Vagina (tissue), 2 donors: ENCODE measurements at regions not wholly inside any gene's neighbourhood (a gene's known extent, or its start where the extent isn't known, plus 50 kb on each side); places are given as distances from the start of the nearest gene placed in this dataset.

ENCODE experiments used
- DNase-seq, 2 donors: peaks; one replicate each; pipeline ENCODE4 v3.0.0-alpha.2; 2017; ENCODE audit errors: extremely low spot score in 2 of 2
- H3K27ac ChIP-seq: fragments of 200-600 bp; sonication (generic); one replicate; pipeline ENCODE4 v1.5.1; 2019
- H3K27me3 ChIP-seq: fragments of 200-600 bp; sonication (generic); one replicate; pipeline ENCODE4 v1.5.1; 2019
- H3K36me3 ChIP-seq, 2 donors: fragments of 200-600 bp; sonication (generic); one replicate each; pipeline ENCODE4 v1.5.1; 2017 to 2019
- H3K4me1 ChIP-seq: fragments of 200-600 bp; sonication (generic); one replicate; pipeline ENCODE4 v1.5.1; 2019
- H3K4me3 ChIP-seq, 2 donors: fragments of 200-600 bp; sonication (generic); 1 replicate in 1 of 2; 2 replicates in 1 of 2; pipeline ENCODE4 v1.5.1; 2016 to 2019
- H3K9me3 ChIP-seq: fragments of 200-600 bp; sonication (generic); one replicate; pipeline ENCODE4 v1.5.1; 2019
- CTCF ChIP-seq, 3 experiments: fragments of 450-650 bp in 2 of 3; fragments of 200-600 bp in 1 of 3; sonication (generic) in 1 of 3; IDR thresholded peaks; one replicate each; pipeline ENCODE4 v1.5.1; 2017 to 2019; ENCODE audit warnings: antibody characterized with exemption in 3 of 3, mild to moderate bottlenecking in 2 of 3, moderate library complexity in 2 of 3
- POLR2A ChIP-seq, 2 donors: fragments of 450-650 bp; IDR thresholded peaks; one replicate each; pipeline ENCODE4 v1.6.1; 2017; ENCODE audit warnings: antibody characterized with exemption in 2 of 2, mild to moderate bottlenecking in 2 of 2, moderate library complexity in 2 of 2
- POLR2AphosphoS5 ChIP-seq, 2 donors: sonication (generic); formaldehyde crosslinking; IDR thresholded peaks; one replicate each; pipeline ENCODE4 v1.9.0; 2017; ENCODE audit warnings: antibody characterized with exemption in 2 of 2, mild to moderate bottlenecking in 2 of 2, low read depth in 1 of 2; ENCODE audit not compliant: insufficient read depth in 1 of 2
- intact Hi-C: fragments of 100-400 bp; cut with DNase I; formaldehyde crosslinking; loops from one replicate; pipeline ENCODE4 v1.15.1; 2023

- DNase-seq = no peak
- Histone ChIP-seq H3K27ac (no peak overlapping the region), H3K27me3 (no peaks in the 10 kb centered on the region), H3K36me3 (no peaks in the 10 kb centered on the region), H3K4me3 (no peak overlapping the region), H3K4me1 (no peaks in the 10 kb centered on the region), H3K9me3 (no peaks in the 10 kb centered on the region)
- intact Hi-C loops = no loop called here
- no peak for TF ChIP-seq CTCF (IDR thresholded peaks at IDR 0.05)
- no peak for TF ChIP-seq POLR2A (IDR thresholded peaks at IDR 0.05)
- no peak for TF ChIP-seq POLR2AphosphoS5 (IDR thresholded peaks at IDR 0.05; ENCODE audit: insufficient read depth in 1 of 2, low read depth in 1 of 2)
These were observed 445.4 kb downstream of the BCOR start for GRCh38 chrX:39652336-39652735.

DNA sequence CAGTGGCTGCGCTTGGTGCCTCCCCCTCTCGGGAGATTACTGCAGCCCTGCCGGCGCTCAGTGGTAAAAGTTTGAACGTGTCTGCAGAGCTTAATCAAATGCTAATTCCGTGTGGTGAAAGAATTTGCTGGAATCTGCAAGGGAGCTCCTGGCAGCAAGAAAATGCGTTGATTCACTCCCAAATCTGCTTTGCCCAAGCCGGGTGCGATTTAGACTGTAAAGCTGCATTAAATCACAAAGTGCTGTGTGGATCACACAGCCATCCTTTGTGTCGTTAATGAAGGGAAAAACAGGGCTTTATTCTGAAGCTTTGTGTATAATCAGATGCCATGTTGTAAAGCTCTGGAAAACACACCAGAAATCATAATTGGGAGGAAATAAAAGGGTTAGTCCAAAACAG lies 444.1 kb downstream of the BCOR start:
- Histone ChIP-seq H3K27me3 (no peaks in the 10 kb centered on the region), H3K36me3 (no peaks in the 10 kb centered on the region), H3K27ac (no peak overlapping the region), H3K4me1 (no peaks in the 10 kb centered on the region), H3K4me3 (no peak overlapping the region), H3K9me3 (no peaks in the 10 kb centered on the region)
- intact Hi-C loops = no loop called here
- TF ChIP-seq POLR2A (IDR thresholded peaks at IDR 0.05) = no peak
- no peak for TF ChIP-seq CTCF (IDR thresholded peaks at IDR 0.05)
- no peak for TF ChIP-seq POLR2AphosphoS5 (IDR thresholded peaks at IDR 0.05; ENCODE audit: insufficient read depth in 1 of 2, low read depth in 1 of 2)
- DNase-seq = no peak

DNA sequence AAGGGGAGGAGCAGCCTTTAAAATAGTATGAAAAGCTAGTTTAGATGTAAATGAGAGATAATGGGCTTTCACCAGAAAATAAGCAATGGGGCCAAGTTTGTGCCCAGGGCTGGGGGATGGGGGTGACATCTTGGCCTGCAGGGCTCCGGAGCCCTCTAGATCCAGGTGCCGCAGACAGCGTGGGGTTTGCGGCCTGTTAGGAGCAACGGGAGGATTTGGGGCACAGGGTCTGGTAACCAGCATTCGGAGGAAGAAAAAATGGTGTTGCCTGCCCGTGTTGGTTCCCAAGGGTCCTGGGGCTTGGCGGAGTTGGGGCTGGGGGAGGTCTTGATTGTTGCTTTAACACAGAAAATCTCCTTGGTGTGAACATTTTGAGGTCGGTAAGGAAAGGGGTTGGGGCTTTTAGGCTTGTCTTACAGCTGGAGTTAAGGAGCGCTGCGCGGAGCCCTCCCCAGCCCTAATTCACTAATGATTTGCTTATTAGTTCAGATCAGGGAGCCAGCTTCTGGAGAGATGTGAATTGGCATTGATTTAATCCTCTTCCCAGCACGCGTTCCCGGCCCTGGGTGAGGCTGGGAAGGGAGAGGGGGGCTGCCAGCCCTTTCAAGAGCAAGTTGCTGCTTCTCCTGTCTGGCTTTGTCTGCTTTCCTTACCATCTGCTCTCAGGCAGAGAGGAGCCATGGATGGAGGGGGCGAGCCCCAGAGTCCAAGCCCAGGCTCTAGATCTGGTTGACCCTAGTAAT lies 443.4 kb downstream of the BCOR start:
- Histone ChIP-seq H3K9me3 (no peaks in the 10 kb centered on the region), H3K4me3 (no peak overlapping the region), H3K27ac (no peak overlapping the region), H3K36me3 (no peaks in the 10 kb centered on the region), H3K4me1 (no peaks in the 10 kb centered on the region), H3K27me3 (no peaks in the 10 kb centered on the region)
- intact Hi-C loops = no loop called here
- DNase-seq = no peak
- TF ChIP-seq CTCF (IDR thresholded peaks at IDR 0.05) (no peak), POLR2A (IDR thresholded peaks at IDR 0.05) (no peak), POLR2AphosphoS5 (IDR thresholded peaks at IDR 0.05; ENCODE audit: insufficient read depth in 1 of 2, low read depth in 1 of 2) (no peak)

GRCh38 chrX:39654952-39655351 lies 442.8 kb downstream of the BCOR start:
- Histone ChIP-seq H3K36me3 (no peaks in the 10 kb centered on the region), H3K4me3 (no peak overlapping the region), H3K9me3 (no peaks in the 10 kb centered on the region), H3K4me1 (no peaks in the 10 kb centered on the region), H3K27me3 (no peaks in the 10 kb centered on the region), H3K27ac (no peak overlapping the region)
- TF ChIP-seq POLR2AphosphoS5 (IDR thresholded peaks at IDR 0.05; ENCODE audit: insufficient read depth in 1 of 2, low read depth in 1 of 2) = no peak
- no peak for TF ChIP-seq CTCF (IDR thresholded peaks at IDR 0.05)
- no peak for TF ChIP-seq POLR2A (IDR thresholded peaks at IDR 0.05)
- no peak for DNase-seq
- intact Hi-C loops = no loop called here

- DNase-seq = no peak
- no peaks in the 10 kb centered on the region for H3K27me3 ChIP-seq
- H3K36me3 ChIP-seq = no peaks in the 10 kb centered on the region
- intact Hi-C loops = no loop called here
- H3K27ac ChIP-seq = no peak overlapping the region
- TF ChIP-seq POLR2A (IDR thresholded peaks at IDR 0.05) = no peak
- no peak for TF ChIP-seq CTCF (IDR thresholded peaks at IDR 0.05)
- TF ChIP-seq POLR2AphosphoS5 (IDR thresholded peaks at IDR 0.05; ENCODE audit: insufficient read depth in 1 of 2, low read depth in 1 of 2) = no peak
- no peak overlapping the region for H3K4me3 ChIP-seq
- H3K4me1 ChIP-seq = no peaks in the 10 kb centered on the region
- H3K9me3 ChIP-seq = no peaks in the 10 kb centered on the region
These were observed 436.4 kb downstream of the BCOR start for GRCh38 chrX:39661116-39661907.
